ENCODE measurements at regions not wholly inside any gene's neighbourhood (a gene's known extent, or its start where the extent isn't known, plus 50 kb on each side); places are given as distances from the start of the nearest gene placed in this dataset.

- no peaks in the 10 kb centered on the region for H3K79me2 ChIP-seq (ENCODE audit: control insufficient read depth in 1 of 2, insufficient read depth in 2 of 2, low read length in 2 of 2)
- ChIA-PET POLR2A (ENCODE audit: partially characterized antibody) (no interaction called here), CTCF (ENCODE audit: partially characterized antibody) (no interaction called here)
- TF ChIP-seq ATF2 (IDR thresholded peaks at IDR 0.05; ENCODE audit: low read length) (no peak), TBP (IDR thresholded peaks at IDR 0.05; ENCODE audit: low read depth, low read length) (no peak), SAP30 (IDR thresholded peaks at IDR 0.05; ENCODE audit: insufficient read depth, insufficient replicate concordance, low read length) (no peak), CTCF (IDR thresholded peaks at IDR 0.05; ENCODE audit: control extremely low read depth in 1 of 3, insufficient read depth in 1 of 3, low read depth in 1 of 3, low read length in 3 of 3) (no peak), SIN3A (conservative IDR thresholded peaks at IDR 0.05 in 1 of 2, IDR thresholded peaks at IDR 0.05 in 1 of 2; ENCODE audit: low read depth in 1 of 2, low read length in 2 of 2) (no peak), ZNF274 (IDR thresholded peaks at IDR 0.05; ENCODE audit: borderline replicate concordance, extremely low read depth, low read length) (no peak), PHF8 (conservative IDR thresholded peaks at IDR 0.05; ENCODE audit: low read depth, low read length) (no peak)
- TF ChIP-seq, protein P1, sequence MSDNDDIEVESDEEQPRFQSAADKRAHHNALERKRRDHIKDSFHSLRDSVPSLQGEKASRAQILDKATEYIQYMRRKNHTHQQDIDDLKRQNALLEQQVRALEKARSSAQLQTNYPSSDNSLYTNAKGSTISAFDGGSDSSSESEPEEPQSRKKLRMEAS (IDR thresholded peaks at IDR 0.05), result no peak
- H3K27ac ChIP-seq (ENCODE audit: low read depth, low read length), result no peak overlapping the region
- no peak overlapping the region for H3K56ac ChIP-seq (replicated peaks; ENCODE audit: insufficient read length, low read depth, low read length)
- H3K4ac ChIP-seq (replicated peaks; ENCODE audit: insufficient read length, low read depth, low read length), result no peak overlapping the region
- no peak overlapping the region for H3K4me3 ChIP-seq (ENCODE audit: extremely low read depth in 1 of 4, insufficient read depth in 2 of 4, low read depth in 3 of 4, low read length in 4 of 4)
- no peak overlapping the region for H3K23ac ChIP-seq (ENCODE audit: insufficient read length)
- no peak overlapping the region for H2BK15ac ChIP-seq (ENCODE audit: low read length)
- H3K9ac ChIP-seq (replicated peaks in 1 of 4; ENCODE audit: extremely low read depth in 1 of 4, low read depth in 3 of 4, low read length in 3 of 4), result no peak overlapping the region
- no peaks in the 10 kb centered on the region for H3K36me3 ChIP-seq (ENCODE audit: control insufficient read depth in 2 of 4, insufficient read depth in 4 of 4, low read length in 3 of 4)
- H3K4me1 ChIP-seq (replicated peaks in 1 of 4; ENCODE audit: control insufficient read depth in 3 of 4, insufficient read depth in 4 of 4, low read length in 3 of 4), result no peaks in the 10 kb centered on the region
- no peaks in the 10 kb centered on the region for H3K79me1 ChIP-seq (ENCODE audit: low read depth, low read length)
- H2BK5ac ChIP-seq (ENCODE audit: low read depth, low read length), result no peak overlapping the region
- H2BK120ac ChIP-seq (replicated peaks; ENCODE audit: low read depth, low read length), result no peak overlapping the region
- no peak overlapping the region for H2BK20ac ChIP-seq (ENCODE audit: low read length)
- FAIRE-seq (no peak), DNase-seq (ENCODE audit: low read depth in 1 of 2, low spot score in 2 of 2) (no peak)
- no peaks in the 10 kb centered on the region for H4K20me1 ChIP-seq (replicated peaks in 1 of 2; ENCODE audit: control insufficient read depth in 1 of 2, insufficient read depth in 2 of 2, low read length in 2 of 2)
- H3K18ac ChIP-seq (ENCODE audit: extremely low read depth, low read length), result no peak overlapping the region
- no peak overlapping the region for H2BK12ac ChIP-seq (ENCODE audit: low read depth, low read length)
- no peak overlapping the region for H4K91ac ChIP-seq (replicated peaks; ENCODE audit: insufficient read length, low read length)
- H3K23me2 ChIP-seq (ENCODE audit: low read depth, low read length), result no peaks in the 10 kb centered on the region
- no peak overlapping the region for H4K5ac ChIP-seq (ENCODE audit: insufficient read length, low read depth, low read length)
- no peak overlapping the region for H2AK5ac ChIP-seq (ENCODE audit: low read depth, low read length)
- no peak overlapping the region for H2AFZ ChIP-seq (ENCODE audit: low read length)
- no peak overlapping the region for H3K14ac ChIP-seq (ENCODE audit: insufficient read length)
- no peak overlapping the region for H3K4me2 ChIP-seq (ENCODE audit: insufficient read depth in 1 of 2, low read depth in 2 of 2, low read length in 2 of 2)
- no peaks in the 10 kb centered on the region for H3K9me3 ChIP-seq (ENCODE audit: insufficient read depth in 2 of 2, low read depth in 1 of 2, low read length in 1 of 2)
- no peaks in the 10 kb centered on the region for H3K27me3 ChIP-seq (replicated peaks in 1 of 4; ENCODE audit: control insufficient read depth in 3 of 4, extremely low read depth in 1 of 4, insufficient read depth in 3 of 4, low read length in 3 of 4)
- no peak overlapping the region for H4K8ac ChIP-seq (ENCODE audit: extremely low read depth, insufficient read depth, low read length)
- WGBS, 2 experiments (ENCODE audit: extremely low coverage in 1 of 2, insufficient coverage in 1 of 2, insufficient read length in 1 of 2, insufficient replicate concordance in 2 of 2, low coverage in 1 of 2, low lambda C conversion rate in 2 of 2, missing lambda C conversion rate in 1 of 2), result 93% methylated on average over 5 of the region's 5 CpGs; no CpG with 5 or more reads in 1 of the 2 experiments
These were observed 318.2 kb upstream of the KCNH8 start for GRCh38 chr3:18830087-18830486.

All from H1 (cell line).